Fibroblast of pulmonary artery (primary cell): ENCODE measurements at regions not wholly inside any gene's neighbourhood (a gene's known extent, or its start where the extent isn't known, plus 50 kb on each side); places are given as distances from the start of the nearest gene placed in this dataset.
A peak's percentile ranks its signal among the peaks of the same experiment; 100 is the strongest.

ENCODE experiments used
- DNase-seq: peaks from one replicate; pipeline ENCODE4 v3.0.0-alpha.2; 2010; ENCODE audit warnings: low read depth
- H3K4me3 ChIP-seq: replicated peaks from 2 replicates; pipeline ENCODE4 v1.5.1; 2011; ENCODE audit warnings: low read depth, mild to moderate bottlenecking, control low read depth, low read length, moderate library complexity
- TF ChIP-seq, protein P1 (sequence below): IDR thresholded peaks from 2 replicates; pipeline ENCODE4 v1.5.1; 2011; ENCODE audit warnings: mild to moderate bottlenecking, control low read depth, low read length, inconsistent platforms; ENCODE audit errors: missing control alignments

DNA sequence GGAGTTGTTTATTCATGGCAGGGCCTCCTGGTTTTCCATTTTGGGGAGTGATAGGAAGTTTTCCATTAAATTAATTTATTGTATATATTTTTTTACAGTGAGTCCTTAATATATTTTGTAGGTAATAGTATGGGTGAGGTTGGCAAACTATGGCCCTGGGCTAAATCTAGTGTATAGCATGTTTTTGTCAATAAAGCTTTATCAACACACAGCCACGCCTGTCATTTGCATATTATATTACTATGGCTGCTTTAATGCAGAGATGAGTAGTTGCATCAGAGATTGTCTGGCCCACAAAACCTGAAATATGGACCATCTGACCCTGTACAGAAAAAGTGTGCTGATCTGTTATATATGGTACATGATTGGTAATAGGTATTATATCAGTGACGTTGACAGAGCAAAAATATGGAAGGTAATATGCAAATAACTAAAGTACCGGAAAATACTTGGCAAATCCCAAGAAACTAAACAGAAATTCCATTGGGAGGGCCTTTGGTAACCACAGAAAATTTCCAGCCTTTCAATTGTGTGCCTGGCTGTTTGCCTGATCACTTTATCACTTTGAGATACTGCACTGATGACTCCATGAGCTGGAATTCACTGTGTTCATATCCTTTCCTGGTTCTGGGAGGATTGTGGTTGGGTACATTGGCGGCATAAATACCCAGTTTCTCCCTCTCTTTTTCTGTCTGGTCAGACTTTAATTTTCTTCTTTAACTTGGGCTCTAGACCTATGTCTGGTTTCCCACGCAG, 61.7 kb upstream of the RFLNA start:
- H3K4me3 ChIP-seq: no peak overlapping the region
- TF ChIP-seq, protein P1, sequence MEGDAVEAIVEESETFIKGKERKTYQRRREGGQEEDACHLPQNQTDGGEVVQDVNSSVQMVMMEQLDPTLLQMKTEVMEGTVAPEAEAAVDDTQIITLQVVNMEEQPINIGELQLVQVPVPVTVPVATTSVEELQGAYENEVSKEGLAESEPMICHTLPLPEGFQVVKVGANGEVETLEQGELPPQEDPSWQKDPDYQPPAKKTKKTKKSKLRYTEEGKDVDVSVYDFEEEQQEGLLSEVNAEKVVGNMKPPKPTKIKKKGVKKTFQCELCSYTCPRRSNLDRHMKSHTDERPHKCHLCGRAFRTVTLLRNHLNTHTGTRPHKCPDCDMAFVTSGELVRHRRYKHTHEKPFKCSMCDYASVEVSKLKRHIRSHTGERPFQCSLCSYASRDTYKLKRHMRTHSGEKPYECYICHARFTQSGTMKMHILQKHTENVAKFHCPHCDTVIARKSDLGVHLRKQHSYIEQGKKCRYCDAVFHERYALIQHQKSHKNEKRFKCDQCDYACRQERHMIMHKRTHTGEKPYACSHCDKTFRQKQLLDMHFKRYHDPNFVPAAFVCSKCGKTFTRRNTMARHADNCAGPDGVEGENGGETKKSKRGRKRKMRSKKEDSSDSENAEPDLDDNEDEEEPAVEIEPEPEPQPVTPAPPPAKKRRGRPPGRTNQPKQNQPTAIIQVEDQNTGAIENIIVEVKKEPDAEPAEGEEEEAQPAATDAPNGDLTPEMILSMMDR: no peak
- peak; percentile 97 for DNase-seq

DNA sequence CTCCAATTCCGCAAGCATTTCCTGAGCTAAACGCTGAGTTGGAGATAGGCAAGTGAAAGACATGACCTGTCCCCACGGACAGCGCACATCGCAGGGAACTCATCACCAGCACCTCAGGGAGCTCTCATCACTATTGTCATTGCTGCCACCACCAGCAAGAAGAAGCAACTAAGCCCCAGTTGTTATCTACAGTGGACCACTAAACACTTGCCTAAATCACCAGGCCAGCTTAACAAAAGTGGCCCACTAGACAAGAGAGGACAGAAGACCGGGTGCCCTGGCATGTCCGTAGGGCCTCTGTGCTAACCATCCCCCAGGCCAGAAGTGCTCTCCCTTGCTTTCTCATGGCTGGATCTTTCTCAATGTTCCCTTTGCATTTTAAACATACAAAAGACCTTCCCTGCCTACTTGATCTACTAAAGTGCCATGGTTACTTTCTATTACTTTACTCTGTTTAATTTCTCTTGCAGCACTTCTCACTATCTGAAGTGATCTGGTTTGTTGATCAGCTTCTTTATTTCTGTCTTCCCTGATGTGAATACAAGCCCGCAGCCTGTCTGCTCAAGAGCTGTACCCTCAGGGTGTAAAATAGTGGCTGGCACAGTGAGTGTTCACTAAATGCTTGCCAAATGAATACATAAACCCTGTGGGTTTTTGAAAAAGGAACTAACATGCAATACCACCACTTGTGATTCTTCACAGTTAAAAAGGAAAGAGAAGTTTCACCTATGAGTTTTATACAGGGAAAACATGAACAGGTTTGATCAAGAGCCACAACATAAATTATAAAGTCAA, 60.9 kb upstream of the RFLNA start:
- DNase-seq: peak; percentile 49
- TF ChIP-seq, protein P1: no peak
- no peak overlapping the region for H3K4me3 ChIP-seq

DNA sequence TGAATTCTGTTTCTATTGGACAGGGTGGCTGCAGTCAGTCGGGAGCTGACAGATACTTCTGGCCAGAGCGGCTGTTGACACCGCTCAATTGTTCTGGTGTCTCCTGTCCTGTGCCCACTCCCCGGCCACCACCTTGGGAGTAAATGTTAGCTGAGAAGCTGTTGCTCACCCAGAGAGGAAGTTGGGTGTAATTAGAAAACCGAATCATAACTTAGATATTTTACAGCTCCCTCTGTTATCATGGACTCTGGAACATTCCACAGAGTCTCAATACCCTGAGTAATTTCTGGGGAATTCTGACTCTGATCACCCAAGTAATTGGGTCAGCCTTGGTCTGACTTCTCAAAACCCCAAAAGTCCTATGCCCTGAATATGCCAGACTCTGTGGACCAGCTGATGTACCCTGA, 58.3 kb upstream of the RFLNA start:
- TF ChIP-seq, protein P1: no peak
- H3K4me3 ChIP-seq: no peak overlapping the region
- peak; percentile 78 for DNase-seq

DNA sequence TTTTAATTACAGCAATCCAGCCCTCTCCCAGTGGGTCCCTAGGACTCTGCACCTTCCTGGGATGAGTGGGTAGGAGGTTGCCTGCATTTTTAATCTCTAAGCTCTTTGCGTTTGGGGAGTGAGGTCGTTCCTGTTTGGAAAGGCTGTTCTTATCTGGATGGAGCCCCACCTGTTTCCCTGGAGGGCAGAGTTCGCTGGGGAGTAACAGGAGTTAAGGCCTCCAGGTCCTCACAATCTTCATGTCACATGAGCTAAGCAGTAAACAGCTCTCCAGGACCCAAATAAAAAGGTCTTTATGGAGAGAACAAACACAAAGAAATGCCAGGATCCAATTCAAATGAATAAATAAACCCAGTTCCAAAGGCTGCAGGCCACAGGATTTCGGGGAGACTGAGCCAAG, 56.0 kb upstream of the RFLNA start:
- TF ChIP-seq, protein P1: no peak
- no peak for DNase-seq
- no peak overlapping the region for H3K4me3 ChIP-seq

DNA sequence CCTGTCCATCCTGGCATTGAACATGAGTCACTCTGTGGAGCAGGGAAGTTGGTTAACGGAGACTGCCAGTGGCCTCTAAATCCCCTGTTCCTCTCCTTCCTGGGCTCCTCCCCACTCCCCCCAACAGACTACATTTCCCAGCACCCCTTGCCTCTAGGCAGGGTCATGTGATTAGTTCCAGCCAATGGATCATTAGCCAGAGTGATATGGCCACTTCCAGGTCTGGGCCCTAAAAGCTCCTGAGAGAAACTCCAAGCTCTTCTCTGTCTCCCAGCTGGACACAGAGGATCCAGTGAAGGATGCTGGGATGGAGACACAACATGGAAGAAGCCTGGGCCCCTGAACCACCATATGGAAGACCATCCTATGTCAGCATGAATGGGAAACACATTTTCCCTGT, 54.4 kb upstream of the RFLNA start:
- TF ChIP-seq, protein P1: no peak
- peak; percentile 28 for DNase-seq
- no peak overlapping the region for H3K4me3 ChIP-seq

DNA sequence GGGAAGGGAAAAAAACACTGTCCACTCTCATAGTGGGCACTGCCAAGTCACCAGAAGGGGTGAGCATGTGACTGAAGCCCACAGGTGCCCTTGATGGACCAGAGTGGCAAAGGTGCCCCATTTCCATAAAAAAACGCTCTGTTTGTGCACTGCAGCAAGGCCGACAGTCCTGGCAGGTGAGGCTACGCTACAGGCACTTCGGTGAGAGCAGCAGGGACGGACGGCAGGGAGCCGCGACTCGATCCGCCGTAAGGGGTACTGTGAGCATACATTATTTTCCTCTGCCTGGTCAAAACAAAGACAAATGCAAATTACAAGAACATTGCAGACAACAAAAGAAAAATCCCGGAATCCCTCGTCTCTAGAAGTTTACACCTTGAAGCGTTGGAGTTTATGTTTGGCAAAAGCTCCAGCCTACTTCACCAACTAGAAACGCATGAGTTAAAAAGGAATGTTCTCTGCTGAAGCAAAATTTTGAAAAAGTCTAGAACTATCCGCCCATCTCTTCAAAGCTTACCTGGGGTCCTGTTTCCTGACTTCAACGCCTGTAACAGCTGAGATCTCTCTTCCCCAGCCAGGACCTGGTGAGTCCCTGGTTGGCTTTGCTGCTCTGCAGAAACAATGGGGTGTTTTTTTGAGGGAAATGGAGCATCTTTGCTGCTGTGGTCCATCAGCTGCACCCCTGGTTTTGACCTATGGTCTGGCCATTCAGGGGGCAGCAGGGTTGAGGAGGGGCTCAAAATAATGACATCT, 52.9 kb upstream of the RFLNA start:
- no peak for DNase-seq
- TF ChIP-seq, protein P1: no peak
- H3K4me3 ChIP-seq: no peak overlapping the region
